Activated CD4-positive, alpha-beta T cell treated with anti-CD3 and anti-CD28 coated beads, Interleukin-2, amount 10 ng/mL, durations not matched to agents 24 days and 14 days (primary cell): ENCODE measurements at regions not wholly inside any gene's neighbourhood (a gene's known extent, or its start where the extent isn't known, plus 50 kb on each side); places are given as distances from the start of the nearest gene placed in this dataset.
A peak's percentile ranks its signal among the peaks of the same experiment; 100 is the strongest.
"Not testable (repeated sequence)": the region's sequence is repeated elsewhere in the genome, so short reads cannot be mapped to it uniquely, and the experiment has no call there.

ENCODE experiments used
- DNase-seq: peaks from one replicate; pipeline ENCODE4 v3.0.0; 2022
- H3K27ac Mint-ChIP-seq: one replicate; pipeline ENCODE4 v1.8.0; 2022; ENCODE audit warnings: mild to moderate bottlenecking, mixed read lengths
- H3K27me3 Mint-ChIP-seq: one replicate; pipeline ENCODE4 v1.8.0; 2022; ENCODE audit warnings: mixed read lengths
- H3K36me3 Mint-ChIP-seq: one replicate; pipeline ENCODE4 v1.8.0; 2022; ENCODE audit warnings: low read depth, mild to moderate bottlenecking, mixed read lengths
- H3K4me1 Mint-ChIP-seq: one replicate; pipeline ENCODE4 v1.8.0; 2021; ENCODE audit warnings: mixed read lengths
- H3K4me3 Mint-ChIP-seq: one replicate; pipeline ENCODE4 v1.8.0; 2022; ENCODE audit warnings: mild to moderate bottlenecking, moderate library complexity, mixed read lengths
- H3K9me3 Mint-ChIP-seq: one replicate; pipeline ENCODE4 v1.8.0; 2021; ENCODE audit warnings: mixed read lengths
- intact Hi-C: fragments of 100-400 bp; cut with micrococcal nuclease; formaldehyde crosslinking; loops from one replicate; pipeline ENCODE4 v1.15.1; 2023

DNA sequence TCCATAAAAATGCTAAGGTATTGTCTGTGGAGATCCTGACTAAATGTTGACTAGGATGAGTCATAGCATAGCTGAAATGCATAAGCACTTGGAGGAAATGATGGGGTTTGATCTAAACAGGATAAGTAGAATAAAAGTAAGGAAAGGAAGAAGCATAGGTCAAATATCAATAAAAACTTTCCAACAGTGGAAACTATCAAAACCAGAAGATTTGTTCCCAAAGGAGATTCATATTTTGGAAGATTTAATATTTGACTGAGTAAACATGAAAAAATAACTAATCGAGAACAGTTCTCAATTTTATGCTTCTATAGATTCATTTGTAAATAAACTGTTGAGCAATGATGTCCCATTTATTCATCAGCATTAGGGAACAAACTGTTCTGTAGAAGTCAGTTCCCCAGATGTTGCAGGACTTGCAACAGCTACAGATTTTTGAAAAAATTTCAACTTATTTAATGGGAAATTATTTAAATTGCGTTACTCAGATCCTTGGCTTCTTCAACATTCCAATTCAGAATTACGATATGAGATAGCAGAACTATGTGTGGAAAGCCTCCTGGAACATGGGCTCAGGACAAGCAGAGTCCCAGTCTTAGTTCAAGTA lies 133.7 kb upstream of the TBX18 start:
- H3K4me1 Mint-ChIP-seq = no peaks in the 10 kb centered on the region
- no peaks in the 10 kb centered on the region for H3K9me3 Mint-ChIP-seq
- peak; percentile 10 for DNase-seq
- H3K36me3 Mint-ChIP-seq = no peaks in the 10 kb centered on the region
- intact Hi-C loops = no loop called here
- H3K27me3 Mint-ChIP-seq = no peaks in the 10 kb centered on the region
- H3K4me3 Mint-ChIP-seq = no peak overlapping the region
- no peak overlapping the region for H3K27ac Mint-ChIP-seq

DNA sequence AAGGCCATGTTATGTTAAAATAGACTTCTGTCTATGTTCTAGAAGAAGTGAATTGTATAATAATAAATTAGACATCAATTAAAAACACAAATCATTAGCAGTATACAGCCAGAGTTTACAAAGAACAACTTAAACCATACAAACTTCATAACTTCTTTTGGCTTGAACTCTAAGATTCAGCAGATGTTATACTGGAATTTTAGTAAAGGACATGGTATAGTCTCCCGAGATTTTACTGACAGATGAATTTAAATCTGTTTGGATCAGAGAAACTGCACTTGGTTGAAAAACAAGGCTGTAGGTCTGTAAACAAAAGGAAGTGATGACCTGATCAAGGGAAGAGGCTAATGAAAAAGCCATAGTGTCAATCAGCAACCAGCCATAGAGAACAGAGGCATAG lies 132.6 kb upstream of the TBX18 start:
- Mint-ChIP-seq H3K9me3 (no peaks in the 10 kb centered on the region), H3K27me3 (no peaks in the 10 kb centered on the region), H3K4me1 (no peaks in the 10 kb centered on the region), H3K36me3 (no peaks in the 10 kb centered on the region), H3K27ac (no peak overlapping the region), H3K4me3 (no peak overlapping the region)
- intact Hi-C loops = no loop called here
- no peak for DNase-seq

DNA sequence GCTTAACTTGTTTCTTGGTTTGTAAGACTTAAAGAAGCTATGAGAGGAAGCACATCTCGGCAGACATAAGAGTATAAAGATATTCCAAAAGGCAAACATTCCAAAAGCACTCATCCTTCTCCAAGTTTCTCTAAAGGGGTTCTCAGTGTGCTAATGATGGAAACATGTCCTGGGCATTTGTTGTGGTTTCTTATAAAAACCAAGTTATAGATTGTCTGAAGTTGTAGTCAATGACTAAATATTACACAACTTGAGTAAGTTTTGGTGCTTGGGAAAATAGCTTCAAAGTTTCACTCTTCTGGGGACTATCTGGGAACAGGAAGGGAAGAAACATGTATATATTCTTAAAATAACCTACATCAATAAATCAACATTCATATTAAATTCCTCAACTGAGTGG lies 128.3 kb upstream of the TBX18 start:
- H3K4me3 Mint-ChIP-seq = no peak overlapping the region
- H3K27me3 Mint-ChIP-seq = no peaks in the 10 kb centered on the region
- no peaks in the 10 kb centered on the region for H3K4me1 Mint-ChIP-seq
- DNase-seq = no peak
- no peaks in the 10 kb centered on the region for H3K36me3 Mint-ChIP-seq
- intact Hi-C loops = no loop called here
- H3K27ac Mint-ChIP-seq = no peak overlapping the region
- no peaks in the 10 kb centered on the region for H3K9me3 Mint-ChIP-seq

DNA sequence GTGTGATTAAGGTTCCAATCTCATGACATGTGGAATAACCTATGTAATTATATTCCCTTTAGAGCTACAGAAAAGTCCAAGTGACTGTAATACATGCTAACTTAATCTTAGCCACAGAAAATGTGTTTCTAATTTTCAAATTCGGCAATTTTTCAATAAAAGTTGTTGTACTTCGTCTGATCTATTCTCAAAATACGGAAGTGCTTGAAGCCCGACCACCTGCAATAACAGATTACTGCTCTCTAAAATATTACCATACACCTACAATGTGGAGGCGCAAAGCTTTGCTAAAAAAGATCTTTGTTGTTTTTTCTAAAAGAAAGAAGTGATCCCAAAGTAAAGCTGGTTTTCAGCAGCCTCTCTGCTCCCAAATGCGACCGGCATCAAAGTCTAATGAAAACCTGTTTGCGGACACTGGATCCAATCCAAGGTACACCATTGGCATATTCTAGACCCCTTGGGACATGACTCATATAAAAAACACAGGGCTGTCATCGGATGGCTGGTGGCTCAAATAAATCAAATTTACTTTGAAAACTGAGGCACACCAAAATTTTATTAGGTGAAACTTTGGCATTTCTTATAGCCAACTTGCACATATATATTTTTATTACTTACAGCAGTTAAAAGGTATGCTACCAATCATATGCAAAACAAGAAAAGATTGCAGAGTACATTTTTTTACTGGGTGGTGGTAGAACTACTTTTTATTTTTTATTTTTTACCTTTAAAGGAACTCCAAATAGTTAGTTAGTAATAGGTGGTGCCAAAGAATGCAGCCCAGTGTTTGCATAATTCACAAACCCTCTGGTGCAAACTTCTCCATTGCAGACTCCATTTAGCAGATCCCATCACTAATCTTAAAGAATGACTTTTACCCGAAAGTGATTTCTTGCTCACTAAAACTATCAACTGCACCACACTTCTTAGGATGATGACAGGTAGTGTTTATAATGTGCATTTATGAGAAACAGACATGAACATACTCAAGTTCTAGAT lies 118.7 kb upstream of the TBX18 start:
- H3K4me1 Mint-ChIP-seq = no peaks in the 10 kb centered on the region
- H3K4me3 Mint-ChIP-seq = no peak overlapping the region

DNA sequence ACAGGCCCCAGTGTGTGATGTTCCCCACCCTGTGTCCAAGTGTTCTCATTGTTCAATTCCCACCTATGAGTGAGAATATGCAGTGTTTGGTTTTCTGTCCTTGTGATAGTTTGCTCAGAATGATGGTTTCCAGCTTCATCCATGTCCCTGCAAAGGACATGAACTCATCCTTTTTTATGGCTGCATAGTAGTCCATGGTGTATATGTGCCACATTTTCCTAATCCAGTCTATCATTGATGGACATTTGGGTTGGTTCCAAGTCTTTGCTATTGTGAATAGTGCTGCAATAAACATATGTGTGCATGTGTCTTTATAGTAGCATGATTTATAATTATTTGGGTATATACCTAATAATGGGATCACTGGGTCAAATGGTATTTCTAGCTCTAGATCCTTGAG lies 115.0 kb upstream of the TBX18 start:
- H3K4me1 Mint-ChIP-seq, H3K36me3 Mint-ChIP-seq, intact Hi-C loops, DNase-seq, H3K4me3 Mint-ChIP-seq, H3K27ac Mint-ChIP-seq, H3K27me3 Mint-ChIP-seq, H3K9me3 Mint-ChIP-seq: not testable (repeated sequence)

More for the DNA sequence above, 118.7 kb upstream of the TBX18 start:
- no peak overlapping the region for H3K27ac Mint-ChIP-seq
- H3K36me3 Mint-ChIP-seq = no peaks in the 10 kb centered on the region
- H3K27me3 Mint-ChIP-seq = no peaks in the 10 kb centered on the region
- intact Hi-C loops = no loop called here
- no peak for DNase-seq
- H3K9me3 Mint-ChIP-seq = peaks cover 3% of the 10 kb centered on the region

DNA sequence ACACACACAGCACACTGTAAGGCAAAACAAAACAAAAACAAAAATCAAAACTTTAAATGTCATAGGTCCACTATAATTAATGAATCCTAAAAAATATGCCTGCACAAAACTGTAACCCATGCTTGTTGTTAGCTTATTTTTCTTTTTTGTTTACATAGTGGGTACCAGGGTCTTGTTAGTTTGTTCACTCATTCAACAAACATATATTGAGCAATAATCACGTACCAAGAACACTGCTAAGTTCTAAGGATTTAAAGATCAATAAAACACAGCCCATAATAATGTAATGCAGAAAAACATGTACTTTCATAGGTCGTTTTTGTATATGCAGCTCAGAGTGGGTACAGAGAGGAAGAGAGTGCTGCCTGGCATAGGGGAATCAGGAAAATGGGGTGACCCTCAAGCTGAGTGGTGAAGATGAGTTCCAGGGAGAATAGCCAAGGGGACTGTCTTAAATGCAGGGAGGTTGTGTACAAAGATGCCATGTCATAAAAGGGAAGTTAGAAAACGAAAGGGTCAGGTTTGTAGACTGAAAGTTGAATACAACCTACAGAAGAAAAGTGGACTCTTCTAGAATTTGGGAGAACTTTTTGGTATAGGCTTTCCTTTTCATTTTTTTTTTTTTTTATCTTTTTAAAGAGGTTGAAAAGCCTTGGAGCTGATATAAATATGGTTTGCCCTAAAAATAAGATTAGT lies 113.3 kb upstream of the TBX18 start:
- Mint-ChIP-seq H3K4me1 (no peaks in the 10 kb centered on the region), H3K27ac (no peak overlapping the region), H3K36me3 (no peaks in the 10 kb centered on the region), H3K9me3 (peaks cover 3% of the 10 kb centered on the region), H3K4me3 (no peak overlapping the region), H3K27me3 (no peaks in the 10 kb centered on the region)
- intact Hi-C loops = no loop called here
- no peak for DNase-seq

DNA sequence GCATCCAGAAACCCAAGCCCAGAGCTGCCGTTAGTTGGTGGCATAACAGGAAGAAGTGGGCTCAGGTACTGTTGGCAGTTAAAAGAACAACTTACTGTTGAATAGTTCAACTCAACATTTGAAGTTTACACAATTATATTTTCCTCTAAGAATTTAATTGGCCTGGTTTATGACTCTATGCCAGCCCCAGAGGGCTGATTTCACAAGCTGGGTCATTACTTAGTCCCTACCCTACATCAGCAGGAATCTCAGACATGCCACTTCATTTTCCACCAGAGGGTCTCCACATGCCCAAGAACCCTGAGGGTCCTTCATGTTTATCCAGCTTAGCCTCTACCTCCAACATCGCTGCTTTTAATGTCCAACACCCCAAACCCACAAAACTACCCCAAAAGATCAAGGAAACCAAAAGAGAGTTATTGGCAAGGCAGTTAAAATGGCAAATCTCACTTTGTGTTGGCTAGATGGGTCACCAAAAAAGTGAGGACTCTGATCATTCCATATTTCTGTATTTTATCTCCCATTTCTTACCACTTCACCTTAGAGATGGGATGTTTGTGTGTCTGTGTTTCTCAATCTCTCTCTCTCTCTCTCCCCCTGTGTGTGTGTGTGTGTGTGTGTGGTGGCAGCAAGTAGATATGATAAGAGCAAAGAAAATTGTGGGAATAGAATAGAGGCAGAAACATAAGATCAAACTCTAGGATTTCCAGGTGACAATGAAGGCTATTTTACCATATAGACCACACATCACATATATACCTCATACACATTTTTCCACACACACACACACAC lies 112.5 kb upstream of the TBX18 start:
- Mint-ChIP-seq H3K36me3 (no peaks in the 10 kb centered on the region), H3K27me3 (no peaks in the 10 kb centered on the region), H3K4me1 (no peaks in the 10 kb centered on the region), H3K4me3 (no peak overlapping the region), H3K9me3 (peaks cover 3% of the 10 kb centered on the region), H3K27ac (no peak overlapping the region)
- DNase-seq = no peak
- intact Hi-C loops = no loop called here

DNA sequence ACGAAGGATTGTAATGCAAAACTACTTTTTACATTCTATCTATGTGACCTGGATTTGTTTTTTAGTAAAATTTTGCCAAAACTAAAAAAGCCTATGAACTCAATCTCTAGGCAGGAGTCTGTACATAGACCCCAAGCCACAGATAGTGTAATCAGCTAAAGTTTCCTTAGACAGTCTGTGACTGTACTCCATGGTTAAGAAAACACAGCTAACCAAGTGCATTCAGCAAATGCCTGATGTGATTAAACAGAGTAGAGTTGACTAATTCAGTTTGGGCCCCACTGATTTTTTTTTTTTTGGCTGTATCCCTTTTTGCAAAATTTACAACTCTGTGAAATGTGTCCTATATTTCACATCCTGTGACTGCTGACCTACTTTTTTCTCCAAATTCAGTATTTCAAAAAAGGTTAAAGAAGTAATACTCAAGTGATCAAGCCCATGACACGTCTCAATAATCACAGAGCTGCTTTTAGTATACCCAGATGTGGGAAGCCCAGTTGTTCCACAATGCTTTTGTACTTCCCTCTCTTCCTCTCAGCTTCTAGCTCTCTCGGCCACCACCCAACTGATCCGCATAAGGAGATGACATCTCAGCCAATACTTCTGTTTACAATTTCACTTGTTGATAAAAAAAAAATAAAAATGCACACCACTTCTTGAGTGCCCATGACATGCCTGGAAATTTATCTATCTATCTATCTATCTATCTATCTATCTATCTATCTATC lies 108.8 kb upstream of the TBX18 start:
- no peak for DNase-seq
- Mint-ChIP-seq H3K27ac (no peak overlapping the region), H3K4me1 (no peaks in the 10 kb centered on the region), H3K27me3 (no peaks in the 10 kb centered on the region), H3K36me3 (no peaks in the 10 kb centered on the region), H3K4me3 (no peak overlapping the region), H3K9me3 (no peaks in the 10 kb centered on the region)
- intact Hi-C loops = no loop called here

DNA sequence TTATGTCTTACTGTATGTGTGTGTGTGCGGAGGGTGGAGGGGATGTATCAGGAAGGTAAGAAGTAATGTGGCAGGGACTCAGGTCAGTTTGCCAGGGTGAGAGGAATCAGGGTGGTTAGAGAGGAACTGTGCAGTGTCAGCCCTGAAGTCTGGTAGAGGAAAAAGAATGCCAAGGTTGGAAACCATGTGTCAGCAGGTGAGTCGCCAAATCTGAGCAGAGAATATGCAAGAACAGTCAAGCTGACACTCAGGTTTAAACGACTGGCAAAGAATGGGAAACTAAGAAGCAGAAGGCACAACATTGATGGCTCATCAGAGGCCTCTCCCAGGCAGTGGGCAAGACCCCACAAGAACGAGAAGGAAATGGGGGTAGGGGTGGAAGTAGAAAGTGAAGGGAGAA lies 107.5 kb upstream of the TBX18 start:
- Mint-ChIP-seq H3K9me3 (no peaks in the 10 kb centered on the region), H3K4me3 (no peak overlapping the region), H3K27ac (no peak overlapping the region), H3K27me3 (no peaks in the 10 kb centered on the region), H3K4me1 (no peaks in the 10 kb centered on the region), H3K36me3 (no peaks in the 10 kb centered on the region)
- intact Hi-C loops = no loop called here
- no peak for DNase-seq

DNA sequence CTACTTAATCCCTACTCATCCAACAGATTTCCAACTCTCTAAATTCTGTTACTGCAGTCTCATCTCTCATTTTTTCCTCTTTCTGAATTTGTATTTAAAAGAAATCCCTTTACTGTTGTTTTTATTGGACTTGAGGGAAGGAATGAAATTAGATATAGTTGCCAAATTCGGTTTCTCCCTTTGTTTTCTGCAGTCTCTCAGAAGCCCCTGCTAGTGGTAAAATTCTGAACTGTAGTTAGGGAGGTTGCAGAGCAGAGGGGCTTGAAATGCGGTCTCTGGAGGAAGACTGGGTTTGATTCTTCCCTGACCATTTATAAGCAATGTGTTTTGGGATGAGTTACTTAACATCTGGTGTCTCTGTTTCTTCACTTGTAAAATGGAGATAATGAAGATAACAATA lies 106.3 kb upstream of the TBX18 start:
- Mint-ChIP-seq H3K36me3 (no peaks in the 10 kb centered on the region), H3K9me3 (no peaks in the 10 kb centered on the region), H3K27me3 (no peaks in the 10 kb centered on the region), H3K27ac (no peak overlapping the region), H3K4me1 (no peaks in the 10 kb centered on the region), H3K4me3 (no peak overlapping the region)
- no peak for DNase-seq
- intact Hi-C loops = no loop called here

DNA sequence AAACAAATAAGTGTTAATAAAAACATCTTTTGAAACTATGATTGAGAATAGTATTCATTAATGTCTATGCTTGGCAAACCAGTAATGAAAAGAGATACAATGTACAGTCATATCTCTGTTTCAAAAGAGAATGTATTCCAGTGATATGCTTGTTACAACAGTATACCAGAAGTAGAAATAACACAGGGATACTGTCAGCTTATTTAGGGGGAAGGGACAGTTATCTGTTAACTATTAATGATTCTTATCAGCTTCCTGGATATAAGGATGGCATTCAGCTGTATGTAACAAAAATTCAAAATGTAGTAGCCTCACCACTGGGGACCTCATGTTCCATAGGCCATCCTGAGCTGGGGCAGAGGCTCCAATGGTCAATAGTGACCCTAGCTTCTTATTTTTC lies 103.8 kb upstream of the TBX18 start:
- no peaks in the 10 kb centered on the region for H3K9me3 Mint-ChIP-seq
- H3K4me3 Mint-ChIP-seq = no peak overlapping the region
- DNase-seq = no peak
- H3K27ac Mint-ChIP-seq = no peak overlapping the region
- H3K4me1 Mint-ChIP-seq = no peaks in the 10 kb centered on the region
- intact Hi-C loops = no loop called here
- no peaks in the 10 kb centered on the region for H3K36me3 Mint-ChIP-seq
- H3K27me3 Mint-ChIP-seq = no peaks in the 10 kb centered on the region

DNA sequence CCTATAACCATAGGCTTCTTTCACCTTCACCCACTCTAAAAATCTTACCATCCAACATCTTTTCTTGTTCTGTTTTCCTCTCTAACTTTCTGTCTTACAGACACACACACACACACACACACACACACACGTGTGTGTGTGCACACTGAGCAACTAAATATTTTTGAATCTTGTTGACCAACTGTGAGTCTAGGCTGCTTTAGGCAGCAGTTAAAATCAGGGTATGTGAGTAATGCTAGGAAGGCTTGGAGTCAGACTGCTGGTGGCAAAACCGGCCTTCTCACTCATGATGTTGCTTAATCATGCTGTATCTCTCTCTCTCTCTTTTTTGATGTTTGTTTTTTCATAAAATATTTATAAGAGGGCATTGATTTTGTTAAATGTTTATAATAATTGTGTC lies 103.1 kb upstream of the TBX18 start:
- H3K4me3 Mint-ChIP-seq = no peak overlapping the region
- no peak overlapping the region for H3K27ac Mint-ChIP-seq
- no peaks in the 10 kb centered on the region for H3K9me3 Mint-ChIP-seq
- H3K4me1 Mint-ChIP-seq = no peaks in the 10 kb centered on the region
- intact Hi-C loops = no loop called here
- no peaks in the 10 kb centered on the region for H3K27me3 Mint-ChIP-seq
- DNase-seq = no peak
- H3K36me3 Mint-ChIP-seq = no peaks in the 10 kb centered on the region

DNA sequence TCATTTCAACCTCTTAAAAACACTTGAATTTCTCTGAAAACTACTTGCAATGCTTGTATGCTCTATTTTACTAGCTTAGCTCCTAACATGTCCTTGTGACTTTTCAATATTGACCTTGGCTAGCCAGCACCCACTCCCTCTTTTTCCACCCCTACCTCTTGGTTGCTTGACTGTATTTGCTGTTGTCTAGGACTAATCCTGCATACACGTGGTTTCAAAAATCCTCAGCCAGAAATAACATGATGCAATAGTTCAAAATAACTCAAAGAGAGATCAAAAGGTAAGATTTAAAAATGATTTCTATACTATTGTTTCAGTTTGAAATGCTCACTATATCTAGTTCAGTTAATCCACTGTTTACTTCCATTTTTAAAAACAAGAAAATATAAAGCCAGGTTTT lies 102.3 kb upstream of the TBX18 start:
- Mint-ChIP-seq H3K27me3 (no peaks in the 10 kb centered on the region), H3K4me3 (no peak overlapping the region), H3K27ac (no peak overlapping the region), H3K4me1 (no peaks in the 10 kb centered on the region), H3K36me3 (no peaks in the 10 kb centered on the region), H3K9me3 (no peaks in the 10 kb centered on the region)
- DNase-seq = no peak
- intact Hi-C loops = no loop called here
